WTC11 (cell line): ENCODE measurements at regions not wholly inside any gene's neighbourhood (a gene's known extent, or its start where the extent isn't known, plus 50 kb on each side); places are given as distances from the start of the nearest gene placed in this dataset.

Source experiments
- ATF6 ChIP-seq: sonication (generic); formaldehyde crosslinking; IDR thresholded peaks from 2 replicates; pipeline ENCODE4 v1.8.1; 2023; ENCODE audit warnings: mild to moderate bottlenecking, missing genetic modification reagents
- CTCF ChIP-seq: fragments of 200-600 bp; IDR thresholded peaks from 2 replicates; pipeline ENCODE4 v1.8.0; 2022; ENCODE audit warnings: antibody characterized with exemption
- FOXP4 ChIP-seq: sonication (generic); formaldehyde crosslinking; IDR thresholded peaks from 2 replicates; pipeline ENCODE4 v1.8.0; 2022; ENCODE audit warnings: mild to moderate bottlenecking, missing genetic modification reagents
- SP1 ChIP-seq: sonication (generic); formaldehyde crosslinking; conservative IDR thresholded peaks from 2 replicates; pipeline ENCODE4 v1.8.1; 2022; ENCODE audit warnings: missing genetic modification reagents
- TP53 ChIP-seq: sonication (generic); formaldehyde crosslinking; IDR thresholded peaks from 2 replicates; pipeline ENCODE4 v1.8.1; 2023; ENCODE audit warnings: mild to moderate bottlenecking, missing genetic modification reagents

- TF ChIP-seq CTCF (no peak), TP53 (CRISPR knock-in tag) (no peak), FOXP4 (CRISPR knock-in tag) (no peak), SP1 (CRISPR knock-in tag) (no peak), ATF6 (CRISPR knock-in tag) (no peak)
Measured at GRCh38 chr6:112634376-112634775, 287.2 kb downstream of the RFPL4B start.
